Left renal cortex interstitium (tissue), 4 donors: ENCODE measurements at regions not wholly inside any gene's neighbourhood (a gene's known extent, or its start where the extent isn't known, plus 50 kb on each side); places are given as distances from the start of the nearest gene placed in this dataset.
A peak's percentile ranks its signal among the peaks of the same experiment; 100 is the strongest.

Experiments
- DNase-seq, 4 donors: peaks; one replicate each; pipeline ENCODE4 v3.0.0-alpha.2; 2013; ENCODE audit warnings: low read depth in 4 of 4, low spot score in 2 of 4, missing footprints in 1 of 4

DNA sequence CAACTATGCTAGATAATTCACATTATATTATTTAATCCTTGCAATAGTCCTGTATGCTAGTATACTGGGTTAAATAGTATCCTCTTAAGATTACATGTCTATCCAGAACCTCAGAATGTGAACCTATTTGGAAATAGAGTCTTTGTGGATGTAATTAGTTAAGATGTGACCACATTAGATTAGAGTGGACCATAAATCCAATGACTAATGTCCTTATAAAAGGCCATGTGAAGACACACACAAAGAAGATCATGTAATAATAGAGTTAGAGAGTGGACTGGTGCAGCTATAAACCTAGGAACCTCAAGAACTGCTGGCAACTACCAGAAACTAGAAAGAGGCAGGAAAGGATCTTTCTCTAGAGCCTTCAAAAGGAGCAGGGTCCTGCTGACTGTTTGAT, 263.6 kb upstream of the PTGER4 start:
- DNase-seq = no peak

DNA sequence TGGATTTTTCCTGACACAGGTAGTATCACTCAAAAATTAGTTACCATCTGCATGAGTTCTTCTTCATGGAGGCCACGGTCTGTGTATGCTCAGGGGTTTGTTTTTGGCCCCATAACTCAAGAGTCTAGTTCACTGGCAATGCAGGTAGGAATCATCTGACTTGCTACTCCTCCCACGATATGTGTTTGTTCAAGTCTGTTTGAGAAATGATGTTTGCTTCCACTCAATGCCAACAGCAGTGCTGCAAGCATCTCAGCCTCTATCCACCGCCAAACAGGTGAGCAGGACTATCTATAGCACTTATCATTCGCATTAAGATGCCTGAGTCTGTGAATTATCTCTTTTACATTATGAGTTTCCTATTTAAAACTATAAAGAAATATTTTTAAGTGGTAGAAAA, 264.8 kb upstream of the PTGER4 start:
- DNase-seq = no peak

DNA sequence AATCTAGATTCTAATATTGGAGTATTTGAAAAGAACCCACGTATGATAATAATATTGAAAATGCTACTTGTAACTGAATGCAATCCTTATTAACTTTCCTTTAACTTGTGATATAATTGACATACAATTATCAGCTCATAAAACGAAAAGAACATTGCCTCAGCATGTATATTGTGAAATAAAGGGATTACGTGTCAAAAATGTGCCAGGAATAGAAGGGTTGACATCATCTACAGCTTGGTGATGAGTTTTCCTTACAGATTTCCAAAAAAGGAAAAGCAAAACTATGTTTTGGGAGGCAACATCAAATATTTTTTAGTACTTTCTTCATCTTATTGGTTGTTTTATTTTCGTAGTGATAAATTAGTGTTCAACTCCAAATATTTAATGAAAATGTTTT, 266.0 kb upstream of the PTGER4 start:
- no peak for DNase-seq

DNA sequence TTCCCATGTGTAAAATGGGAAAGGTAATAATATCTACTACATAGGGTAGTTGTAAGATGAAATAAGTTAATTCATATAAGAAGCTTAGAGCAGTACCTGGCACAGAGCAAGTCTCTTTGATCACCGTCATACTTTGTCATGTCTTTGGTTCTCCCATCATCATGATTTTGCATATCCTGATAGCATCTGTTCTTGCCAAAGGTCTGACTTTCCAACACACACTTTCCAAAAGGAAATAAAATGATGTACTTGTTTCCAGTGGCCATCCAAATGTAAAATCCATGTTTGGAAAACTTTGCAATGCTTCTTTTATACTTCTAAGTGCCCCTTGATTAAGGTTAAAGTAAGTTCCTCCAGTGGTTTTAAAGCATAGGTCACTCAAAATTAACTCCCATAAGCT, 266.9 kb upstream of the PTGER4 start:
- DNase-seq = no peak

DNA sequence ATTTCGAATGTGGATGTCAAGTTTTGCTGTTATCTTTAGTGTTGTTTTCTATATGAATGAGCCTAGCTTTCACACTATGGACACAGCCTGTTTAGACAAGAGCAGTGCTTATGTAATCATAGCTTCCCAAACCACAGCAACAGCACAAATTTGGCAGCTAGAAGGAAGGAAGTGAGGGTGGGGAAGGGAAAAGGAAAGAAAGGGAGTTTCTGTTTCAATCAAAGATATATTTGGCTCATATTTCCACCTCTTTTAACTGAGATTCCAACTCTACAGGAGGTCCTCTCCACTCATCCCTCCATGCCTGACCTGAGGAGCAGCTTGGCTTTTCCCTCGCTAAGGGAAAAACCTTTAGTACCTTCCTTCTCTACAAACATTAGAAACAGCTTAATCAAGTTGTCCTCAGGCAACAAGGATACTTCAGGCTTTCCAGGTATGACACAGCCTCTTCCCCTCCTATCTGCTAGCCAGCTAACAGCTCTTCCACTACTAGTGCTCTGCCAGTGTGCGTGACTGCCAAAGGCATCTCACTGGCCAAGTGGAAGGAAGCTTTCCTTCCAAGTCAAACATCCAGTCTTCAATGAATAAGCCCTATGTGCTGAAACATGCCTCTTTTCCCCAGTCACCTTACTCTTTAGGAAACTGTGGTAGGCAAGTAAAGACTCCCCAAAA, 268.6 kb upstream of the PTGER4 start:
- no peak for DNase-seq

DNA sequence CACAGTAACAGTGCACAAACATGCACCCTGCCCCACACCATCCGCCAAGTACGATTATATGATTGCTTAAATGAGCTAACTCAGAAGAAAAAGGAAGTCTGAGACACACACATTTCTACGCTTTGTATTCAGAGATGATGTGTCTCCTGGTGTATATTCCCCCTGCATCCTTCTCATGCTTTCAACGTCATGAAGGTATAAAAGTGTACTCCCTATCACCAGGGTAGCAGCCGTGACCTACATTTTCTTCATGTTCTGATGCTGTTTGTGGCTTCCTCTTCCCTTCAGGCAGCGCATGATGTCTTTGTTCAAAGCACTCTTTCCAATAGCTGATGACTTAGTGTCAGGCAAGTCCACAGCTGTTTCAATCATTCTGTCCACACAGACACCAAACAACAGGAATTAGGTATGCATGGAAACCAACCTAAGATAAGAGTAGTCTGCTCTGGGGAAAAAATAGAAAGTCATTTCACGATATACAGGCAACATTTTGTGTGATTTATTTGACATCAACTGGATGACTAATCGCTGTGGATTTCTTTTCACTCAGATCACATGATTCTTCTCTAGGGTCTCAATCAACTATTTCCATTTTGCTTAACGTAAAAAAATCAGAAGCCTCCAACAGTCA, 269.4 kb upstream of the PTGER4 start:
- no peak for DNase-seq

DNA sequence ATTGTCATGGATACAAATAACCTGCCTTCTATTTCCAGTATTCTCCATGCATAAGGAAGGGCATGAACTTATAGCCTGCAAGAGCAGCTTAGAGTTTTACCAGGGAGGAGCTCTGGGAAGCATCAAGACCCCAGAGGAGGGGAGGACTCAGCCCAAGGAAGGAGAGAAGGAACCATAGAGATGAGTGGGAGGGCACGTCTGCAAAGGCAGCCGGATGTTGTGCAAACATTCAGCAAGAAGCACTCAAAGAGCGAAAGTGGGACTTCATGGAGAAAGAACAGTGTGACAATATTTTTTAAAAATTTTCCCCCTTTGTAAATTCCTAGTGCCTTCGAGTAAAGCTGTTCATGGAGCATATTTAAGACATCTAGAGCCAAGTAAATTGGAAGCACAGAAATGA, 270.1 kb upstream of the PTGER4 start:
- no peak for DNase-seq

DNA sequence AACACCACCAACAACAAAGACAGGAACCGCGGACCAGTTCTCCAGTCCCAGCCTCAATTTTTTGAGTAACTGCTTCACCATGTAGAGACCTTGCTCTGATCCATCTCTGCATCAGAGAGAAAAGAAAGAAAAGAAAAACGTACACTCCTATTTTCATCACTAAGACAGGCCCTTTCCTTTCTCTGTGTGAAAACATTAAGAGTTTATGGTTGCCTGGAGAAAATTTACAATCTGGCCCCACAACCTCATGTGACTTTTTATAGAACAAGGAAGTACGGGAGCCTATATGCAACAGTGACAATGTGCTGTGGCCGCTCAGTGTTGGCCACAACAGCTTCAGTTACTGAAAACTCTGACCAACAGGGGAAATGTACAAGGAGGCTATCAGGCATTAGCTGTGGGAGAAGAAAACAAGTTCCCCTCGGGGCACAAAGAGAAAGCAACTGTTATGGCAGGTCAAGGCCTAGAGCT, 272.9 kb upstream of the PTGER4 start:
- peak in 1 of 4 donors; percentile 21 for DNase-seq

DNA sequence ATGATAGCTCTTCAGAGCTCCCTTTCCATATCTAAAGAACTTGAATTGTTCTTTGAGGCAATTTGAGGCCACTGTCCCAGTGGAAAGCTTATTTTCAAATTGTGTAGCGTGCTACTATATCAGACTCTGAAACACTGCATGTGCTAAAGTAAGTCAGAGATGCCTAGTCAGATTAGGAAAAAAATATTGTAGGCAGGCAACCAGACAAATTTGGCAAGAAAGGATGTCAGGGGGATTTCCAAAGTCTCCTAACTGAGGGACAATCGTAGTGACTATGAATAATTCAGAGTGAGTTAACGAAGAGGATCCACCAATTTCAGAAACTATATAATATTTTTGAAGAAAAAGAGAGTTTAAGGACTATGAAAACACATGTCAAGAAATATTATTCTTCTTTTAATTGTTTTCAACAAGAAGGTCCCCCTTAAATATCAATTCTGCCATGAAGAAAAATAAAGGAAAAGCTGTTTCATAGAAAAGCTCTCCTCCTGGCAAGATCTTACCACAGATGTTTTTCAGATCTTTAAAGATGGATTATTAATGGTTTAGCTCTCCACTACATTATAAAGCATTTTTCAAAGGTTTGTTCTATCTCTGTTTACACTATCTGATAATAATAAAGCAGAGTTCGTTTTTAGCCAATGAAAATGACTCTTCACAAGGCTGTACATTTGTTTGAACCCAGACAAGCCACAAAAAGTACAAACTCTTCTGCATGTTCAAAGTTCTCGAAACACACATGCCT, 273.5 kb upstream of the PTGER4 start:
- no peak for DNase-seq

DNA sequence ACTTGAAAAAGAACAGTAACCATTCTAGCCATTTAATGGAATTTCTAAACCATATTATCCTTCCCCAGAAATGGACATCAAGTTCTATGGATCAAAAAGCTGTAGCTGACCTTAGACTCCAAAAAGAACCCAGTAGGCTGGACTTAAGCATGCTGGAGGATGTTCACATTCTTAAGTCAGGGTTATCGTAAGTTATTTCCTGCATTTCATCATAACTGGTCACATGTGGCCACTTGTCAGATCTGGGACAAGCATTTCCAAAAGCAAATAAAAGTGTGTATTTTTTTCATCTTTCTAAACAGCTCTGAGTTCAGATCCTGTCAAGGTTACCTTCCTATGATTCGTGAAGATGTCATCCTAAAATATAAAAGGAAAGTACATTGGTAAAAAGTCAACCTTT, 274.5 kb upstream of the PTGER4 start:
- DNase-seq = no peak

DNA sequence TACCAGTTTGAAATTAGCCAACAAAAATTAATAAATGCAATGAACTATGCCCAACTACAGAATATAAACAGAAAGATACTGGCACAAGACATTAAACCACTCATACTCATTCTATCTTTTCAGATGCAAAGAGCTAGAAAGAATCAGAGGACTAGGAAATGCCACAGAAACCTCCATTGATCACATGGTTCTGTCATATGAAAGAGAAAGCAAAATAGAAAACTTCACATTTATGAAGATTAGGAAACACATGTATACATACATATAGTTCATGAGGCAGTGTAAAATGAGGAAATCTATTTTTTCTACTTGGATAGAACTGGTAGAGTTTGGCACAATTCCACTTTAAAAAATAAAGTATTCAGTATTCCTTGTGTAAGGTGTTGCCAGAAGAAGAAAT, 275.1 kb upstream of the PTGER4 start:
- DNase-seq = no peak

DNA sequence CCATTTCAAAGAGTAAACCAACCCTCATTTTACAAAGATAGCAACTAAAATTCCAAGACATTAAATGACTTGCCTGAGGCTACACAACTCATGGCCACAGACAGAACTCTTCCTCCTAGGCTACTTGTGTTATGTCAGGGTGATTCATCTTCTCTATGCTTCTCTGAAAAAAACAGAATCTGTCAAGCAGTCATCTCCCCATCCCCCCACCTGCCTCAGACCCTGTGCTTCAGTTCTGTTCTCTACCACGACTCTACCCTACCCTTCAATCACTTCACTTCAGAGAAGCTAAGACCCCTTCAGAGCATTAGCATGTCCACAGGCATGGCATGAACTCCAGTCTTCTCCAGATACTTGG, 277.7 kb upstream of the PTGER4 start:
- DNase-seq = no peak

DNA sequence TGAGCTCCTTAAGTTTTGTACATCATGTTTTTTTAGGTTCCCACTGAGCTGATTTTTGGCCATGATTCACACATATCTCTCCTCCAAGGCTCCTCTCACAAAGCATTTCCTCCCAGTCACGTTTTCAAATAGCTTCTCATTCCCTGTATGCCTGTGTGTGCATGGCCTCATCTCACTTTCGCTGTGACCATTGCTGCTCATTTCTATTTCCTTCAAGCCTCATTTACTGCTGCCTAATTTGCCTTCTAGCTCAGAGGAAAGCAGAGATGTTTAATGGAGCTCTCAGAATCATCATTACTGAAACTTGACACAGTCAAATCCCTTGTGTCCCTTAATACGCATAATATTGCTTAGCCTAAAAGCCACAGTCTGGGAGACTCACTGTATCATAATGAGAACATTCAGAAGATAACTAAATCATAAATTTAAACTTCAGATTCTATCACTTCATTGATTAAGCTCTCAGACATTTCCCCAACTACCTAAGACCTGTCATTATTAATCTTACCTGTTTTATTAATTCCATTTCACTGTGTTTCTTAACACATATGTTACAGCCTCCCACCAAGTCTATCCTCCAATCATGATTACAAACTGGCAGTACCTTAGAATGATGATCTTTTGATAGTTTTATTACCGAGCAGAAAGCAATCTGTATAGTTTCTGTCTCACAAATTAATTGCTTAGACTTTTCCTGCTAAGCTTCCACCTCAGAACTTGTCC, 278.3 kb upstream of the PTGER4 start:
- no peak for DNase-seq

DNA sequence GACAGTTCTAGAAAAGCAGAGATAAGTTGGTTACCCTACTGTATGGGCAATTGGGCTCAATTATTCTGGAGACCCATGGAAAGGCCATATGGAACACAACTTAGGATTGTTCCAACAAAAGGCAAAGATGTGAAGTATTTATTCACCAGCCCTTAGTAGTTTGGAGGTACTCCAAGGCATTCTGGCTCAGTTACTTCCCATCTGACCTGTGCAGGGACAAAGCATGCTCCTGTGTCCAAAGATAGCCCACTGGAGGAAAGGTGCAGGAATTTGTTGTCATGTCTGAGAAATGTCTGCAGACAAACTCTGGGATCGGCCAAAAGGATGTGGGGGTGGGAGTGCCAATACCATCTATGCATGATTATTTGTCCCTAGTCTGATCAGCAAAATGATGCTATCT, 279.5 kb upstream of the PTGER4 start:
- no peak for DNase-seq

DNA sequence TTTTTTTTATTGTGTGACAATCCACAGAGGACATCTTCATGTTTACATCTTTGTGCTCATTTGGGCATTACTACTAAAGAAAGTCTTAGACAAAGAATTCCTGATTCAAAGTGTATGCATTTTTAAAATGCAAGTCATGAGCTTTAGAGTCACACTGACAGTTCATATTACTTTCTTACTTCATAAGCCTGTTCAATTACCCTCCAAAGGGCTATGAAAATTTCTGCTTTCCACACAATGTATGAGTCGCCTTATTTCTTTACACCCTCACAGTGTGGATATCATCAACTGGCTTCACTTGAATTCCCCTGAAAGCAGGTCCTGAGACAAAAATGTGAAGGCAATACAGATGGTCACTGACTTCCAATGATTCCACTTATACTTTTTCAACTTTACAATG, 280.4 kb upstream of the PTGER4 start:
- DNase-seq = no peak

DNA sequence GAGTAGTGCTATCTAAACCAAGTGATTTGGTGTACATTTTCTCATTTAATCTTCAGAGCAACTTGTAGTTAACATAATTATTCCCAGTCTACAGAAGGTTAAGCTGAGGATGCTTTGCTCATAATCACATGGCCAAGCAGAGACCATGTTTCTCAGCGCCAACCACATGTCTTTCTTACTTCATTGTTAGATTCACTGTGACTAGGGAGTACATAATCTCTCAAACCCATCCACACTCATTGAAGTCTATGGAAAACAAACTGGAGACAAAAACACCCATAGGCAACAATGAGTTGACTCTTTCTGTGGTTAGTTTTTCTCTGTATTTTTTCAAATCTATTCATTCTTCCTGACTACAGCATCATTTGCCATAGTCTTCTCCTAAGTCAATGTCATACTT, 281.7 kb upstream of the PTGER4 start:
- DNase-seq = no peak

DNA sequence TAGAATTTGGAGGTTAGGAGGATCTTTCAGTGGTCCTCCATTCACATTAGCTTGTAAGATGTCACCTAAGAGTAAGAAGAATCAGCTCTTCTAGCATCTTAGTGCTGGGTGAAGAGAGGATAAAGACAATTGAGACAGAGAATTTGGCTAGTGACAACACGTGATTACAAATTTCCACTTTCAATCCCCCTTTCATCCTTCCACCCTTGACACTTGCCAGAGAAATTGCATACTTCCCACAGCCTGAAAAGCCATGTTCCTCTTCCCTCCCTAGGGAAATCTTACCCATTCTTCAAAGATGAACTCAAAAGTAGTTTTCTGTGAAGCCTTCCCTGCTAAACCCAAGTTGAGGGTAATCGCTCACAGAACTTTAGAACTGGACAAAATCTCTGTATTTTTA, 282.6 kb upstream of the PTGER4 start:
- DNase-seq = no peak

DNA sequence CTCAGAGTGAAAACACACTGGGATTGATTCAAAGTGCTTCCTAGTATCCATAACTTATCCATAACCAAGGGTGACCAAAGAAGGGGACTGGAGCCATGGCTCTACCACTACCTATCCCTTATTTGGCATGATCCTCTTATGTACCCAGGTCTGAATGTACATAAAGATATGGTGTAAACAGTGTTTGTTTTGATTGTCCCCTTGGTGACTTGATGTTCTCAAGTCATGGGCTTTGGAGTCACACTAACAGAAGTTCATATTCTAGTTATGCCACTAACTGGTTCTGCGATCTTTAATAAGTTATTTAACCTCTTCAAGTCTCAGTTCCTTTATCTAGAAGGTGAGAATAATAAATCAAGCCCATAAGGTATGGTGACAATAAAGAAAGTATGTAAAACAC, 283.4 kb upstream of the PTGER4 start:
- no peak for DNase-seq

DNA sequence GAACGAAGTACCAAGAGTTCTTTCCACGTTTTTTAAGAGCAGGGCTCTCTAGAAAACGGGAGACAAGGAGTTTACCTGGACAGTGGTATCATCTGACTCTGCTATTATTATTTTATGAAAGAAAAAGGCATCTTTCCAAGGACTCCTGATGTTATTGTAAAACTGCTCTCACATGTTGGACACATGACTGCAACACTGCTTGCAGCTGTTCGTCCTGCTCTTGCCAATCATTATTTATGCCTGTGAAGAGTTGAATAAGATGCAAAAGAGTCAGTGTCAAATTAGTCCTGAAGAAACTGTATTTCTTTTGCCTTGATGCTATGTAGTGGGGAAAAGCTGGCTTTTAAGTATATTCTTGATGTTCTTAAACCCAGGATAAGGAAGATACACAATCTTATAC, 284.5 kb upstream of the PTGER4 start:
- no peak for DNase-seq

DNA sequence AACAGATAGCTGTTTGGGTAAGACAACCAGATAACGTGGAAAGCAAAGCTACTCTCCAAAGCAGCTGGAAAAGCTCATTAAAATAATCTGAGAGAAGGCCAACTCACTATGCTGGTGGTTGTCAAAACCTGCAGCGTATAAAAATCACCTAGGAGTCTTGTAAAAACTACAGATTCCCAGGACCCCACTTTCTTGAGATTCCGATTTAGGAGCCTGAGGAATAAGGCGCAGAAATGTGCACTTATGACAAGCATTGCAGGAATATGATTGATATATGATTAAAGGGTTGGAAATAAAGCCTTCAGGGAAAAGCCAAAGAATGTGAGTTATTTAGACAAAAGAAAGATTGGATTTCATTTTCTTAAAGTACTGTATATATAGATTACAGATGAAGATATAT, 285.0 kb upstream of the PTGER4 start:
- no peak for DNase-seq

DNA sequence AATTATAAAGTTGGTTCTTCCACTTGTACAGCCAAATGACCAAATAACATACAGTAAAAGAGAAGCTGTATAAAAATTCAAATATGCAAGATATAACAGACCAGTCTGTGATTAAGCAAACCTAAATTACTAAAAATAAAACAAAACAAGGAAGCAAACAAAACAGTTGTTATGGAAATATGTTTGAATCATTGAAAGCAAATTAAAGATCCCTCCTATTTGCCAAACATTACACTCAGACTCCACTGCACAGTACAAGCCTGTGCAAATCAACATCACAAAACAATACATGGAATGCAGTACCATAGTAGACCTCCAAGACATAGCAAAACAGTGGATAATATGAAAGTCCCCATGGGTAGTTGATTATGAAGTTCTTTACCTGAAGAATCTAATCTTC, 288.1 kb upstream of the PTGER4 start:
- no peak for DNase-seq
